MM.1S (cell line): ENCODE measurements at regions not wholly inside any gene's neighbourhood (a gene's known extent, or its start where the extent isn't known, plus 50 kb on each side); places are given as distances from the start of the nearest gene placed in this dataset.

Experiments
- DNase-seq: peaks from one replicate; pipeline ENCODE4 v3.0.0-alpha.2; 2015
- H2AFZ ChIP-seq: fragments of 300-600 bp; sonication (generic); 2 replicates; pipeline ENCODE4 v1.6.0; 2016; ENCODE audit warnings: antibody characterized with exemption, low read length
- H3F3A ChIP-seq: fragments of 300-600 bp; sonication (generic); 2 replicates; pipeline ENCODE4 v1.6.1; 2016; ENCODE audit warnings: mild to moderate bottlenecking, antibody characterized with exemption, low read length, moderate library complexity, mixed read lengths; ENCODE audit not compliant: insufficient read depth
- H3K27ac ChIP-seq: fragments of 300-600 bp; sonication (generic); 2 replicates; pipeline ENCODE4 v1.5.1; 2016; ENCODE audit warnings: mild to moderate bottlenecking, low read length
- H3K27me3 ChIP-seq: fragments of 300-600 bp; sonication (generic); replicated peaks from 2 replicates; pipeline ENCODE4 v1.6.0; 2016; ENCODE audit warnings: low read length; ENCODE audit not compliant: insufficient read depth
- H3K36me3 ChIP-seq: fragments of 300-600 bp; sonication (generic); replicated peaks from 2 replicates; pipeline ENCODE4 v1.6.1; 2016; ENCODE audit warnings: mild to moderate bottlenecking, low read length, mixed read lengths; ENCODE audit not compliant: insufficient read depth
- H3K4me1 ChIP-seq: fragments of 300-600 bp; sonication (generic); 2 replicates; pipeline ENCODE4 v1.6.1; 2016; ENCODE audit warnings: low read length, mixed read lengths
- H3K4me2 ChIP-seq: fragments of 300-600 bp; sonication (generic); 2 replicates; pipeline ENCODE4 v1.6.0; 2016; ENCODE audit warnings: low read depth, low read length
- H3K4me3 ChIP-seq: fragments of 300-600 bp; sonication (generic); 2 replicates; pipeline ENCODE4 v1.5.1; 2016; ENCODE audit warnings: low read length, mixed read lengths
- H3K79me2 ChIP-seq: fragments of 300-600 bp; sonication (generic); 2 replicates; pipeline ENCODE4 v1.6.1; 2016; ENCODE audit warnings: mixed run types, low read length, mixed read lengths
- H3K9ac ChIP-seq: fragments of 300-600 bp; sonication (generic); 2 replicates; pipeline ENCODE4 v1.6.1; 2016; ENCODE audit warnings: low read length, mixed read lengths
- H3K9me2 ChIP-seq: fragments of 300-600 bp; sonication (generic); replicated peaks from 2 replicates; pipeline ENCODE4 v1.6.1; 2016; ENCODE audit warnings: mild to moderate bottlenecking, low read length, mixed read lengths; ENCODE audit not compliant: insufficient read depth
- H3K9me3 ChIP-seq: fragments of 300-600 bp; sonication (generic); replicated peaks from 2 replicates; pipeline ENCODE4 v1.6.1; 2016; ENCODE audit warnings: mild to moderate bottlenecking, low read length, mixed read lengths; ENCODE audit not compliant: insufficient read depth
- H4K20me1 ChIP-seq: fragments of 300-600 bp; sonication (generic); 2 replicates; pipeline ENCODE4 v1.6.1; 2016; ENCODE audit warnings: mild to moderate bottlenecking, low read length, moderate library complexity, mixed read lengths; ENCODE audit not compliant: insufficient read depth
- CTCF ChIP-seq: fragments of 300-600 bp; sonication (generic); IDR thresholded peaks from 2 replicates; pipeline ENCODE4 v1.5.1; 2016; ENCODE audit warnings: antibody characterized with exemption, low read length, mixed read lengths
- EZH2 ChIP-seq: fragments of 300-600 bp; sonication (generic); optimal IDR thresholded peaks from 2 replicates; pipeline ENCODE3; 2017; ENCODE audit warnings: low read depth, mild to moderate bottlenecking, antibody characterized with exemption, low read length, mixed read lengths
- EZH2phosphoT487 ChIP-seq: fragments of 300-600 bp; sonication (generic); IDR thresholded peaks from 2 replicates; pipeline ENCODE4 v1.6.1; 2018; ENCODE audit warnings: antibody characterized with exemption, low read length

GRCh38 chr11:127693686-127694085, 693.1 kb upstream of the KIRREL3 start:
- no peak overlapping the region for H3K9ac ChIP-seq
- H3K9me2 ChIP-seq, result no peaks in the 10 kb centered on the region
- H3K4me2 ChIP-seq, result no peak overlapping the region
- no peaks in the 10 kb centered on the region for H3K36me3 ChIP-seq
- H3K27me3 ChIP-seq, result no peaks in the 10 kb centered on the region
- no peaks in the 10 kb centered on the region for H3K9me3 ChIP-seq
- no peaks in the 10 kb centered on the region for H3K79me2 ChIP-seq
- H2AFZ ChIP-seq, result no peak overlapping the region
- H3F3A ChIP-seq, result no peaks in the 10 kb centered on the region
- H3K27ac ChIP-seq, result no peak overlapping the region
- TF ChIP-seq CTCF (no peak), EZH2 (no peak), EZH2phosphoT487 (no peak)
- no peaks in the 10 kb centered on the region for H4K20me1 ChIP-seq
- H3K4me3 ChIP-seq, result no peak overlapping the region
- H3K4me1 ChIP-seq, result no peaks in the 10 kb centered on the region
- no peak for DNase-seq

- Histone ChIP-seq H3F3A (no peaks in the 10 kb centered on the region), H3K4me1 (no peaks in the 10 kb centered on the region), H3K9me3 (no peaks in the 10 kb centered on the region), H3K4me3 (no peak overlapping the region), H3K36me3 (no peaks in the 10 kb centered on the region), H3K4me2 (no peak overlapping the region), H3K27ac (no peak overlapping the region), H3K27me3 (no peaks in the 10 kb centered on the region), H3K79me2 (no peaks in the 10 kb centered on the region), H2AFZ (no peak overlapping the region), H4K20me1 (no peaks in the 10 kb centered on the region), H3K9ac (no peak overlapping the region), H3K9me2 (no peaks in the 10 kb centered on the region)
- no peak for DNase-seq
- TF ChIP-seq EZH2phosphoT487 (no peak), CTCF (no peak), EZH2 (no peak)
These were observed 682.8 kb upstream of the KIRREL3 start for GRCh38 chr11:127683321-127683720.

DNA sequence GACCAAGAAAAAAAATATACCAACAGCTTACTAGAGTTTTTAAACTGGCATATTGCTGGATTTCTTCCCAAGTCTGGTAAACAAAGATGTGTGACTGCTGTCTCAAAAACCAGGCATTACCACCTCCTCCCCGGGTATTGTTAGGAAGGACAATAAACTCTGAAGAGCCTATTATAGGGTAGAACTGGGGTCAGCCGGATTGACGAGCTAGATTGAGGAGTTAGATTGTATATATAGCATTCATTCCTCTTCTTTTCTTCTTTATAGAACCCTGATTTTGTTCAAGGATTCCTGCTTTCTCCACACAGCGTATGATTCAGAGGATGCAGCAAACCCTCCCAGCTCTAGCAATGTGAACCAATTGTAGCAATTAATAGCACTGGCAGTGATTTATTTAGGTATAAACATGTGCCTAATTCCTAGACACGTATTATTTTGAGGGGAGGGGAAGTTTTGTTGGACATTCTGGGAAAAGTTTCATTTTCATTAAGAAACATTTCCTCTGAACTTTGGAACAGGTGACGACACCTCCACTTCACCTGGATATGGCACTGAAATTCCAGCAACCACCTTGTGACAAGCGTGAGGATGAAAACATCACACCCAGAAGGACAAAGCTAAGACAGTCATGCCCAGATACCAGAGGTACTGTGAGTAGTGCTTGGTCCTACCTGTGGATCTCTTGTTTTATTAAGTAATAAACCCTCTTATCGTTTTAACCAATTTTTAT, 679.4 kb upstream of the KIRREL3 start:
- no peaks in the 10 kb centered on the region for H3F3A ChIP-seq
- no peak overlapping the region for H3K27ac ChIP-seq
- no peaks in the 10 kb centered on the region for H3K79me2 ChIP-seq
- no peaks in the 10 kb centered on the region for H3K36me3 ChIP-seq
- DNase-seq, result no peak
- H3K27me3 ChIP-seq, result no peaks in the 10 kb centered on the region
- no peak for TF ChIP-seq EZH2
- TF ChIP-seq EZH2phosphoT487, result no peak
- TF ChIP-seq CTCF, result no peak
- no peak overlapping the region for H2AFZ ChIP-seq
- no peak overlapping the region for H3K4me2 ChIP-seq
- H3K9ac ChIP-seq, result no peak overlapping the region
- no peaks in the 10 kb centered on the region for H3K9me3 ChIP-seq
- H4K20me1 ChIP-seq, result no peaks in the 10 kb centered on the region
- H3K4me3 ChIP-seq, result no peak overlapping the region
- H3K4me1 ChIP-seq, result no peaks in the 10 kb centered on the region
- H3K9me2 ChIP-seq, result no peaks in the 10 kb centered on the region
